Keratinocyte (primary cell): ENCODE measurements at regions not wholly inside any gene's neighbourhood (a gene's known extent, or its start where the extent isn't known, plus 50 kb on each side); places are given as distances from the start of the nearest gene placed in this dataset.

ENCODE experiments used
- DNase-seq: peaks from one replicate; pipeline ENCODE4 v3.0.0-alpha.2; 2011; ENCODE audit warnings: low read depth, missing footprints, low spot score
- FAIRE-seq: peaks from 2 replicates; lab custom pipeline; 2011; peaks lifted over from hg19 to GRCh38; lab: Jason Lieb, UNC
- H2AFZ ChIP-seq: 2 replicates; pipeline ENCODE4 v1.6.0; 2012; ENCODE audit warnings: low read length, control low read depth, inconsistent platforms; ENCODE audit not compliant: control insufficient read depth
- H3K27ac ChIP-seq: 2 replicates; pipeline ENCODE4 v1.5.1; 2011; ENCODE audit warnings: low read length; ENCODE audit not compliant: control insufficient read depth, insufficient read depth
- H3K27me3 ChIP-seq: 3 replicates; pipeline ENCODE4 v1.6.0; 2011; ENCODE audit warnings: low read length; ENCODE audit not compliant: control insufficient read depth, insufficient read depth; ENCODE audit errors: extremely low read depth
- H3K36me3 ChIP-seq, 2 experiments: 2 replicates in 1 of 2; 3 replicates in 1 of 2; pipeline ENCODE4 v1.5.1; 2011; ENCODE audit warnings: low read length in 2 of 2, mild to moderate bottlenecking in 1 of 2; ENCODE audit not compliant: control insufficient read depth in 2 of 2, insufficient read depth in 2 of 2; ENCODE audit errors: extremely low read depth in 1 of 2
- H3K4me1 ChIP-seq: 3 replicates; pipeline ENCODE4 v1.5.1; 2011; ENCODE audit warnings: low read length; ENCODE audit not compliant: control insufficient read depth, insufficient read depth; ENCODE audit errors: extremely low read depth
- H3K4me2 ChIP-seq: 3 replicates; pipeline ENCODE4 v1.6.0; 2011; ENCODE audit warnings: low read depth, low read length; ENCODE audit not compliant: control insufficient read depth, insufficient read depth; ENCODE audit errors: extremely low read depth
- H3K4me3 ChIP-seq, 3 experiments: fragments of 200-600 bp in 1 of 3; sonication (generic) in 1 of 3; 2 replicates in 2 of 3; 3 replicates in 1 of 3; pipeline ENCODE4 v1.5.1; 2011 to 2016; ENCODE audit warnings: low read length in 3 of 3, mild to moderate bottlenecking in 3 of 3, control low read depth in 2 of 3, inconsistent platforms in 1 of 3, low read depth in 1 of 3, mixed read lengths in 1 of 3, mixed run types in 1 of 3, moderate library complexity in 1 of 3; ENCODE audit not compliant: control insufficient read depth in 2 of 3, insufficient read depth in 2 of 3; ENCODE audit errors: extremely low read depth in 1 of 3
- H3K79me2 ChIP-seq: 2 replicates; pipeline ENCODE4 v1.6.0; 2012; ENCODE audit warnings: low read length; ENCODE audit not compliant: control insufficient read depth, insufficient read depth
- H3K9ac ChIP-seq: 3 replicates; pipeline ENCODE4 v1.6.0; 2011; ENCODE audit warnings: low read length; ENCODE audit not compliant: control insufficient read depth, insufficient read depth; ENCODE audit errors: extremely low read depth
- H3K9me1 ChIP-seq: 3 replicates; pipeline ENCODE4 v1.6.0; 2011; ENCODE audit warnings: low read length; ENCODE audit not compliant: control insufficient read depth, insufficient read depth; ENCODE audit errors: extremely low read depth
- H3K9me3 ChIP-seq: 2 replicates; pipeline ENCODE4 v1.5.1; 2012; ENCODE audit warnings: low read depth, low read length; ENCODE audit not compliant: control insufficient read depth
- H4K20me1 ChIP-seq: 3 replicates; pipeline ENCODE4 v1.6.0; 2011; ENCODE audit warnings: low read length; ENCODE audit not compliant: control insufficient read depth, insufficient read depth; ENCODE audit errors: extremely low read depth
- EZH2 ChIP-seq: IDR thresholded peaks from one replicate; pipeline ENCODE4 v1.6.1; 2012; ENCODE audit warnings: inconsistent platforms, mild to moderate bottlenecking, low read length, moderate library complexity
- dilution Hi-C: fragments of 300-500 bp; cut with MboI; formaldehyde crosslinking; loops from one replicate; pipeline ENCODE4 v1.7.0; 2020; ENCODE audit warnings: low sequenced_read_pairs; ENCODE audit not compliant: extremely low pct_ligation_motif_present
- TF ChIP-seq, protein P1 (sequence below), 3 experiments: IDR thresholded peaks in 1 of 3; conservative IDR thresholded peaks in 1 of 3; optimal IDR thresholded peaks in 1 of 3; 2 replicates in 2 of 3; 3 replicates in 1 of 3; pipeline versions ENCODE3 to v1.5.1; 2011; ENCODE audit warnings: low read length in 3 of 3, mild to moderate bottlenecking in 3 of 3, moderate library complexity in 2 of 3, control low read depth in 1 of 3, inconsistent platforms in 1 of 3; ENCODE audit not compliant: insufficient read depth in 2 of 3; ENCODE audit errors: extremely low read depth in 1 of 3

DNA sequence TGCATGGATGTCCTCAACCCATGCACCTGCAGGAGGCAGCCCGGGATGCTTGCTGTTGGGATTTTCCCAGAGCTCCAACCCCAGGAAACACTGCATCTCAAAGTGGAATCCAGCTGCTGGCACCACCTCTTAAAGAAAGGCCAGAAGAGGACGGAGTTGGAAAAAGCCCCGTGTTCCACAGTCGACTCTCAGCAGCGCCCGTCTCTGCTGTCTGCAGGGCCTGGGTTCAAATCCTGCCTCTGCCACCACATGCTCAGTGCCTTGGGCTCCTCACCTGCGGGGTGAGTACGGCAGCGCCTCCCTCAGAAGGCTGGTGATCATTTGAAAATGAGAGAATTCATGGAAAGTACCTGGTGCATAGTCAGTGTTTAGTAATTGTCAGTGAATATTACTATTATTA lies 65.6 kb upstream of the ZNF716 start:
- H2AFZ ChIP-seq: no peak overlapping the region
- H3K4me2 ChIP-seq: no peak overlapping the region
- H4K20me1 ChIP-seq: no peaks in the 10 kb centered on the region
- no peaks in the 10 kb centered on the region for H3K27me3 ChIP-seq
- FAIRE-seq (no peak), DNase-seq (no peak)
- H3K9me1 ChIP-seq: no peaks in the 10 kb centered on the region
- H3K27ac ChIP-seq: no peak overlapping the region
- no peaks in the 10 kb centered on the region for H3K4me1 ChIP-seq
- peaks cover 15% of the 10 kb centered on the region for H3K9me3 ChIP-seq
- H3K9ac ChIP-seq: no peak overlapping the region
- no peaks in the 10 kb centered on the region for H3K36me3 ChIP-seq
- no peak for TF ChIP-seq EZH2
- TF ChIP-seq, protein P1, sequence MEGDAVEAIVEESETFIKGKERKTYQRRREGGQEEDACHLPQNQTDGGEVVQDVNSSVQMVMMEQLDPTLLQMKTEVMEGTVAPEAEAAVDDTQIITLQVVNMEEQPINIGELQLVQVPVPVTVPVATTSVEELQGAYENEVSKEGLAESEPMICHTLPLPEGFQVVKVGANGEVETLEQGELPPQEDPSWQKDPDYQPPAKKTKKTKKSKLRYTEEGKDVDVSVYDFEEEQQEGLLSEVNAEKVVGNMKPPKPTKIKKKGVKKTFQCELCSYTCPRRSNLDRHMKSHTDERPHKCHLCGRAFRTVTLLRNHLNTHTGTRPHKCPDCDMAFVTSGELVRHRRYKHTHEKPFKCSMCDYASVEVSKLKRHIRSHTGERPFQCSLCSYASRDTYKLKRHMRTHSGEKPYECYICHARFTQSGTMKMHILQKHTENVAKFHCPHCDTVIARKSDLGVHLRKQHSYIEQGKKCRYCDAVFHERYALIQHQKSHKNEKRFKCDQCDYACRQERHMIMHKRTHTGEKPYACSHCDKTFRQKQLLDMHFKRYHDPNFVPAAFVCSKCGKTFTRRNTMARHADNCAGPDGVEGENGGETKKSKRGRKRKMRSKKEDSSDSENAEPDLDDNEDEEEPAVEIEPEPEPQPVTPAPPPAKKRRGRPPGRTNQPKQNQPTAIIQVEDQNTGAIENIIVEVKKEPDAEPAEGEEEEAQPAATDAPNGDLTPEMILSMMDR (optimal IDR thresholded peaks at IDR 0.05 in 1 of 3, IDR thresholded peaks at IDR 0.05 in 1 of 3, conservative IDR thresholded peaks at IDR 0.05 in 1 of 3; ENCODE audit: extremely low read depth in 1 of 3, insufficient read depth in 2 of 3, low read length in 3 of 3): no peak
- no peaks in the 10 kb centered on the region for H3K79me2 ChIP-seq
- H3K4me3 ChIP-seq: no peak overlapping the region
- dilution Hi-C loops: no loop called here

DNA sequence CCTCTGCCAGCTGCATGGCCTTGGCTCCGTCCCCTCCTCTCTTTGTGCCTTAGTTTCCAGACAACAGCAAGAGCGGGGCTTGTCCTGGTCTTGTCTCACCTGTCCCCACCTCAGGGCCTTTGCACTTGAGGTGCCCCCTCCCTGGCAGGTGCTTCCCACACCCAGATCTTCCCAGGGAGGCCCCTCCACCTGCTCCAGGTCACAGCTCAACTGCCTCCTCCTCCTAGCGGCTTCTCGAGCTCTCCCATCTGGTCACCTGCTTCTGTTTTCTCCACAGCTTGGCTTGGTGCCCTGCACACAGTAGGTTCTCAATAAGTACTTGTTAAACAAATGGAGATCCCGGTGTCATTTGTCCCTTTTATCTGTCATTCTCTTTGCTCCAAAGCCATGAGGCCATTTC lies 64.3 kb upstream of the ZNF716 start:
- Histone ChIP-seq H3K9me3 (peaks cover 18% of the 10 kb centered on the region), H3K79me2 (no peaks in the 10 kb centered on the region), H3K27me3 (no peaks in the 10 kb centered on the region), H3K36me3 (no peaks in the 10 kb centered on the region), H3K9me1 (no peaks in the 10 kb centered on the region), H3K27ac (no peak overlapping the region), H3K4me3 (no peak overlapping the region), H3K9ac (no peak overlapping the region), H4K20me1 (no peaks in the 10 kb centered on the region), H3K4me2 (no peak overlapping the region), H3K4me1 (no peaks in the 10 kb centered on the region), H2AFZ (no peak overlapping the region)
- dilution Hi-C loops: no loop called here
- FAIRE-seq: no peak
- DNase-seq: no peak
- TF ChIP-seq, protein P1 (optimal IDR thresholded peaks at IDR 0.05 in 1 of 3, IDR thresholded peaks at IDR 0.05 in 1 of 3, conservative IDR thresholded peaks at IDR 0.05 in 1 of 3; ENCODE audit: extremely low read depth in 1 of 3, insufficient read depth in 2 of 3, low read length in 3 of 3): no peak
- TF ChIP-seq EZH2: no peak
